ENCODE measurements at regions not wholly inside any gene's neighbourhood (a gene's known extent, or its start where the extent isn't known, plus 50 kb on each side); places are given as distances from the start of the nearest gene placed in this dataset.

- peak; percentile 53 for TF ChIP-seq DEAF1 (CRISPR knock-in tag; IDR thresholded peaks at IDR 0.05)
Observed at GRCh38 chr9:105157171-105157583, 87.3 kb upstream of the SLC44A1 start (continued).

GRCh38 chr9:105158020-105158419 lies 86.4 kb upstream of the SLC44A1 start:
- 17% methylated on average over 9 of the region's 12 CpGs for WGBS (ENCODE audit: insufficient coverage, low coverage, missing lambda C conversion rate)
- Histone ChIP-seq H3K27me3 (ENCODE audit: control insufficient read depth in 2 of 2, insufficient read depth in 2 of 2, low read length in 2 of 2) (no peaks in the 10 kb centered on the region), H3K4me2 (ENCODE audit: insufficient read depth, low read length) (no peak overlapping the region; the same call in 1 of the 2 replicates), H4K20me1 (replicated peaks; ENCODE audit: control insufficient read depth, insufficient read depth, low read length) (no peaks in the 10 kb centered on the region), H3K9ac (ENCODE audit: insufficient read depth in 1 of 2, low read depth in 2 of 2, low read length in 2 of 2) (no peak overlapping the region), H3K27ac (ENCODE audit: extremely low read depth, low read depth, low read length) (no peak overlapping the region), H3K36me3 (ENCODE audit: control insufficient read depth, insufficient read depth, low read length) (no peaks in the 10 kb centered on the region), H3K9me3 (replicated peaks; ENCODE audit: control insufficient read depth, insufficient read depth, low read depth, low read length) (no peaks in the 10 kb centered on the region), H3K79me2 (ENCODE audit: control insufficient read depth, insufficient read depth, low read length) (no peaks in the 10 kb centered on the region), H3K4me3 (no peak overlapping the region), H3K4me1 (replicated peaks in 1 of 2; ENCODE audit: control insufficient read depth in 2 of 2, insufficient read depth in 2 of 2, low read length in 2 of 2) (no peaks in the 10 kb centered on the region), H2AFZ (ENCODE audit: low read depth, low read length) (no peak overlapping the region), H3K9me1 (ENCODE audit: control insufficient read depth, insufficient read depth, low read length) (no peaks in the 10 kb centered on the region)
- ATAC-seq (0 out of 3 replicates have a peak, but pooled peaks have one; percentile 55), DNase-seq (ENCODE audit: extremely low read depth in 1 of 4, low spot score in 3 of 4) (peak in 1 of 4 experiments; percentile 10), FAIRE-seq (no peak)
- in situ Hi-C loops (cut with MboI) = loop anchor here (5.0 kb wide), 1 partner anchor 296 kb away; no protein-coding TSS in a partner anchor
- intact Hi-C loops (cut with micrococcal nuclease) = loop anchor here (5.0 kb wide), 1 partner anchor 231 kb away; the partner anchor contains the start of gene ABCA1
- TF ChIP-seq GABPA (tag; conservative IDR thresholded peaks at IDR 0.05; ENCODE audit: low read depth) (0 out of 2 replicates have a peak, but pooled peaks have one; percentile 31), ZNF3 (CRISPR knock-in tag; IDR thresholded peaks at IDR 0.05) (no peak), EHMT2 (IDR thresholded peaks at IDR 0.05) (peak; percentile 54; the same call in 1 of the 2 replicates), ZBTB40 (IDR thresholded peaks at IDR 0.05) (peak; percentile 30; the same call in 1 of the 2 replicates), ZBTB40 (CRISPR knock-in tag; IDR thresholded peaks at IDR 0.05) (no peak), CEBPG (CRISPR knock-in tag; IDR thresholded peaks at IDR 0.05) (no peak), CEBPG (tag; conservative IDR thresholded peaks at IDR 0.05 in 1 of 2, IDR thresholded peaks at IDR 0.05 in 1 of 2) (no peak)
- ChIA-PET CTCF (ENCODE audit: low intra/inter-chr PET ratio) (interaction anchor here (1.3 kb wide), 1 partner anchor 295 kb away, joined by 4 read pairs; no protein-coding TSS in a partner anchor), POLR2A (no interaction called here)
- BruUV-seq (replicated peaks) = no TSS peak

Data from K562 (cell line).